ENCODE measurements at regions not wholly inside any gene's neighbourhood (a gene's known extent, or its start where the extent isn't known, plus 50 kb on each side); places are given as distances from the start of the nearest gene placed in this dataset.

DNA sequence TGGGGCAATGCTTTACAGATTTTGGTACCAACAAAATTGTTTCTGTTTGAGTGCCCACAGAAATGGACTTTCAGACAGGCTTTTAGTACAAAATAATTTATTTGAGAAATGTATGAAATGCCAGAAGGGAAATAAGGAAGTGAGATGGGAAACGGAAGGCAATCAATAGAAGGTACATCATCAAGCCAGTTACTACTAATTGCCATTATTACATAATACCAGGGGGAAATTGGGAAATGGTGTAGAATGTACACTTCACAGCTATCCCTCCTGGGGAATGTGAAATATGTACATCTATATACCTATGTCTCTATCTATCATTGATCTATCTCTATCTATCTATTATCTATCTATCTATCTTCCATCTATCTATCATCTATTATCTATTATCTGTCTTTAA, 264.6 kb upstream of the B3GALT2 start:
- TF ChIP-seq ARNTL (CRISPR knock-in tag; IDR thresholded peaks at IDR 0.05; ENCODE audit: borderline replicate concordance, low read depth) (no peak), ZNF8 (CRISPR knock-in tag; IDR thresholded peaks at IDR 0.05) (no peak), ZC3H10 (CRISPR knock-in tag; IDR thresholded peaks at IDR 0.05) (no peak), SNAI2 (CRISPR knock-in tag; IDR thresholded peaks at IDR 0.05) (no peak), PPARA (CRISPR knock-in tag; IDR thresholded peaks at IDR 0.05; ENCODE audit: borderline replicate concordance) (no peak), RARB (CRISPR knock-in tag; IDR thresholded peaks at IDR 0.05) (no peak)
- TF ChIP-seq, protein P1, sequence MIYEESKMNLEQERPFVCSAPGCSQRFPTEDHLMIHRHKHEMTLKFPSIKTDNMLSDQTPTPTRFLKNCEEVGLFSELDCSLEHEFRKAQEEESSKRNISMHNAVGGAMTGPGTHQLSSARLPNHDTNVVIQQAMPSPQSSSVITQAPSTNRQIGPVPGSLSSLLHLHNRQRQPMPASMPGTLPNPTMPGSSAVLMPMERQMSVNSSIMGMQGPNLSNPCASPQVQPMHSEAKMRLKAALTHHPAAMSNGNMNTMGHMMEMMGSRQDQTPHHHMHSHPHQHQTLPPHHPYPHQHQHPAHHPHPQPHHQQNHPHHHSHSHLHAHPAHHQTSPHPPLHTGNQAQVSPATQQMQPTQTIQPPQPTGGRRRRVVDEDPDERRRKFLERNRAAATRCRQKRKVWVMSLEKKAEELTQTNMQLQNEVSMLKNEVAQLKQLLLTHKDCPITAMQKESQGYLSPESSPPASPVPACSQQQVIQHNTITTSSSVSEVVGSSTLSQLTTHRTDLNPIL (CRISPR knock-in tag; IDR thresholded peaks at IDR 0.05; ENCODE audit: low read depth), result no peak
